Stomach (tissue), 4 donors: ENCODE measurements at regions not wholly inside any gene's neighbourhood (a gene's known extent, or its start where the extent isn't known, plus 50 kb on each side); places are given as distances from the start of the nearest gene placed in this dataset.

Source experiments
- EP300 ChIP-seq: sonication (generic); formaldehyde crosslinking; IDR thresholded peaks from one replicate; pipeline ENCODE4 v1.6.1; 2017; ENCODE audit warnings: antibody characterized with exemption
- TF ChIP-seq, protein P1 (sequence below), 7 experiments: fragments of 450-650 bp in 4 of 7; fragments of 200-600 bp in 3 of 7; sonication (generic) in 3 of 7; IDR thresholded peaks; one replicate each; pipeline ENCODE4 v1.5.1; 2016 to 2019; ENCODE audit warnings: antibody characterized with exemption in 7 of 7, control low read depth in 2 of 7, mild to moderate bottlenecking in 1 of 7

DNA sequence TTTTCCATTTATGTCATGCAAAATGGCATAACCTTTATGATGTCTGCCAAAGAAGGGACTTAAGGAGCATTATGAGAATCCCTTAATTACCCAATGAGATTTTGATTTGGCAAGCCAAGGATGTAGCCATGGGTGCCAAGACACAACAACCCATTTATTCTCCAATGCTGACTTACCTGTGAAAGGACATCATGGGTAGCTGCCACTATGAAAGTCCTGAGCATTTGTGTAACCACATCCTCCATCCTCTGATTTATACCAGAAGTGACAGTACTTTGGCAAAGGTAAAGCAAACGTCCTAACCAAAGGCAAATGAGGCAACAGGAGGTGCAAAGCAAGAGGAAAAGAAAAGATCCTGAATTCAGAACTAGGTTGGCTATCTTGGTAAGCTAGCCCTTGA lies 87.3 kb upstream of the EMCN start:
- TF ChIP-seq, protein P1, sequence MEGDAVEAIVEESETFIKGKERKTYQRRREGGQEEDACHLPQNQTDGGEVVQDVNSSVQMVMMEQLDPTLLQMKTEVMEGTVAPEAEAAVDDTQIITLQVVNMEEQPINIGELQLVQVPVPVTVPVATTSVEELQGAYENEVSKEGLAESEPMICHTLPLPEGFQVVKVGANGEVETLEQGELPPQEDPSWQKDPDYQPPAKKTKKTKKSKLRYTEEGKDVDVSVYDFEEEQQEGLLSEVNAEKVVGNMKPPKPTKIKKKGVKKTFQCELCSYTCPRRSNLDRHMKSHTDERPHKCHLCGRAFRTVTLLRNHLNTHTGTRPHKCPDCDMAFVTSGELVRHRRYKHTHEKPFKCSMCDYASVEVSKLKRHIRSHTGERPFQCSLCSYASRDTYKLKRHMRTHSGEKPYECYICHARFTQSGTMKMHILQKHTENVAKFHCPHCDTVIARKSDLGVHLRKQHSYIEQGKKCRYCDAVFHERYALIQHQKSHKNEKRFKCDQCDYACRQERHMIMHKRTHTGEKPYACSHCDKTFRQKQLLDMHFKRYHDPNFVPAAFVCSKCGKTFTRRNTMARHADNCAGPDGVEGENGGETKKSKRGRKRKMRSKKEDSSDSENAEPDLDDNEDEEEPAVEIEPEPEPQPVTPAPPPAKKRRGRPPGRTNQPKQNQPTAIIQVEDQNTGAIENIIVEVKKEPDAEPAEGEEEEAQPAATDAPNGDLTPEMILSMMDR (IDR thresholded peaks at IDR 0.05), result no peak
- no peak for TF ChIP-seq EP300
